ENCODE measurements at regions not wholly inside any gene's neighbourhood (a gene's known extent, or its start where the extent isn't known, plus 50 kb on each side); places are given as distances from the start of the nearest gene placed in this dataset.
"Not testable (repeated sequence)": the region's sequence is repeated elsewhere in the genome, so short reads cannot be mapped to it uniquely, and the experiment has no call there.

DNA sequence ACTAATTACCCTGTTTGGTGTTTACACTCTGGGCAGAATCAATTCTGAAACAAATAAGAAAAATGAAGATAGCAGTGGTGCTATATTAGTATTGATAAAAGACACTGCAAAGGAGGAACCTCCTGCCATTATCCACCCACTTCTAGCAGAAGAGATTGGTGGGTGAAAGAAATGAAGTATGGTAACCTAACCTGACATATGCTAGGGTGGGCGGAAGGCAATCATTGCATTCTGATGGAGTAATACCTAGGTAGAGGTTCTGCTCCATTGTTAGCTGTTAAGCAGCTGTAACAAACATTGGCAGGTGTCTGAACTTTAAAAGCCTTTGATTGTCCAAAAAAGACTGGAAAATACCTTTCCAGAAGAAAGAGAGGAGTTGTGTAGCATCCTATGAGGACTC is 95.9 kb downstream of the OTUD1 start:
- intact Hi-C loops (cut with DNase I): loop anchor here (5.0 kb wide), 1 partner anchor 222 kb away; no protein-coding TSS in a partner anchor
- DNase-seq: no peak
- no peaks in the 10 kb centered on the region for H3K36me3 ChIP-seq
- TF ChIP-seq, protein P1, sequence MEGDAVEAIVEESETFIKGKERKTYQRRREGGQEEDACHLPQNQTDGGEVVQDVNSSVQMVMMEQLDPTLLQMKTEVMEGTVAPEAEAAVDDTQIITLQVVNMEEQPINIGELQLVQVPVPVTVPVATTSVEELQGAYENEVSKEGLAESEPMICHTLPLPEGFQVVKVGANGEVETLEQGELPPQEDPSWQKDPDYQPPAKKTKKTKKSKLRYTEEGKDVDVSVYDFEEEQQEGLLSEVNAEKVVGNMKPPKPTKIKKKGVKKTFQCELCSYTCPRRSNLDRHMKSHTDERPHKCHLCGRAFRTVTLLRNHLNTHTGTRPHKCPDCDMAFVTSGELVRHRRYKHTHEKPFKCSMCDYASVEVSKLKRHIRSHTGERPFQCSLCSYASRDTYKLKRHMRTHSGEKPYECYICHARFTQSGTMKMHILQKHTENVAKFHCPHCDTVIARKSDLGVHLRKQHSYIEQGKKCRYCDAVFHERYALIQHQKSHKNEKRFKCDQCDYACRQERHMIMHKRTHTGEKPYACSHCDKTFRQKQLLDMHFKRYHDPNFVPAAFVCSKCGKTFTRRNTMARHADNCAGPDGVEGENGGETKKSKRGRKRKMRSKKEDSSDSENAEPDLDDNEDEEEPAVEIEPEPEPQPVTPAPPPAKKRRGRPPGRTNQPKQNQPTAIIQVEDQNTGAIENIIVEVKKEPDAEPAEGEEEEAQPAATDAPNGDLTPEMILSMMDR (IDR thresholded peaks at IDR 0.05): no peak
- peaks cover 7% of the 10 kb centered on the region for H3K4me1 ChIP-seq
- H3K27ac ChIP-seq: no peak overlapping the region
- H3K4me3 ChIP-seq: no peak overlapping the region
- ATAC-seq: no peak
- no peaks in the 10 kb centered on the region for H3K9me3 ChIP-seq
- no peaks in the 10 kb centered on the region for H3K27me3 ChIP-seq (ENCODE audit: low read depth)

DNA sequence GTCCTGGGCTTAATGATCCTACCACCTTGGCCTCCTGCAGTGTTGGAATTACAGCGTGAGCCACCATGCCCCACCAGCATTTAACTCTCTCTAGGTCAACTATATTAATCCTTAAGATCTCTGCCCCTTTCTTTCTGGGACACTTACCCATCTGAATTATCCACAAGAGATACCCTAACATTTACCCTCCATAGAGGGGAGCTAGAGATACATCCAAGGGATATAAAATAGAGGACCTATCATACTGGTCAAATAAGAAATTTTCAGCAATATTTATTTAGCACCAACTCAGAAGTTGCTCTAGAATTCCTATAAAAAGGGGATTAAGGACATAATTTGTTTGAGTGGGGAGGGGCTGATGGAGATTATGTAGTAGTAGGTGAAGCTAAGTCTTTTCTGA is 96.5 kb downstream of the OTUD1 start:
- TF ChIP-seq, protein P1 (IDR thresholded peaks at IDR 0.05): no peak
- H3K27ac ChIP-seq: no peak overlapping the region
- no peak for DNase-seq
- ATAC-seq: no peak
- no peaks in the 10 kb centered on the region for H3K9me3 ChIP-seq
- no peak overlapping the region for H3K4me3 ChIP-seq
- no peaks in the 10 kb centered on the region for H3K27me3 ChIP-seq (ENCODE audit: low read depth)
- H3K36me3 ChIP-seq: no peaks in the 10 kb centered on the region
- intact Hi-C loops (cut with DNase I): no loop called here
- peaks cover 13% of the 10 kb centered on the region for H3K4me1 ChIP-seq

DNA sequence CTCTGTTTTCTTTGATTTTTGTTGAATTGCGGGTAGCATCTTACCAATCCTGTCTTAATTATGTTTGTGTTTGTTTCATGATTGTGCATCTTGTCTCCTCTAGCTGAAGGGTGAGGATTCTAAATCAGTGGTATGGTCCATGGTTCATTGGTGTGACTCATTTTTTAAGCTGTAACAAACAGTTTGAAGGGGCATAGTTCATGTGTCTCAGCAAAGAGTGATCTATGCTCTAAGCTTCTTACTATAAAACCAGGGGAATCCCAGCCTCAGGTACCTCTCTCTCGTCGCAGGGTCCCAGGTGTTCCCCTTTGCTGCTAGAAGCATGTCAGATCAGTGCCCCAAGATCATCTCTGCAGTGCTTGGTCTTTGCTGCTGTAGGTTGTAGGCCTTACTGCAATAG is 100.1 kb downstream of the OTUD1 start:
- intact Hi-C loops (cut with DNase I): no loop called here
- ATAC-seq: no peak
- H3K36me3 ChIP-seq: no peaks in the 10 kb centered on the region

DNA sequence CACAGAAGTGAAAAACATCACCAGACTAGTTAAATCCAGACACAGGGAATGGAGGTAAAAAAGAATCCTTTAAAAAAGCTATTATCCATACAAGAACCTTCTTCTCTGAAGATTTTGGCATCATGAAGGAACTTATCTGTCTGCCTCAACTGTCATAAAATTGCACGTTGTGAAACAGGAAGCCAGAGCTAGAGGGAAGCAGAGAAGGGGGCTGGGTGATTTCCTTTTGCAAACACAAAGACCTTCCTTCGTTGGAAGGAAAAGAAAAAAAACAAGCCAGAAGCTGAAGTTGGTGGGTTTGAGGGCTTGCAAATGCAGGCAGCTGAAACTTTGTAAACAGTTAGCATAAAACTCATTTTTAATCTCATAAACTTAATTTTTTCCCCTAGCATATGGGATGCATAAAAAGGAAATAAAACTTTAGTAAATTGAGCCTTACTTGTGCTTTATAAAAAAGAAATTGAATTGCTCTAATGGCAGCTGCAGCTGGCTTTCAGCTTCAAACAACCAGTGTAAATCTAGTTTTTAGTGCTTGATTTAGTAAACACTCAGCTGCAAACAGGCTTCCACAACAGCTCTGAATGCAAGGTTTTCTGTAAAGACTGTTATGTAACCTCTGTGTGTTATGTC is 101.6 kb downstream of the OTUD1 start:
- TF ChIP-seq, protein P1 (IDR thresholded peaks at IDR 0.05): no peak
- Histone ChIP-seq H3K36me3 (no peaks in the 10 kb centered on the region), H3K27me3 (ENCODE audit: low read depth) (no peaks in the 10 kb centered on the region), H3K4me1 (peaks cover 22% of the 10 kb centered on the region), H3K9me3 (no peaks in the 10 kb centered on the region), H3K4me3 (no peak overlapping the region), H3K27ac (no peak overlapping the region)
- intact Hi-C loops (cut with DNase I): no loop called here
- no peak for DNase-seq
- ATAC-seq: no peak

More for the DNA sequence above, 100.1 kb downstream of the OTUD1 start:
- no peak for DNase-seq
- H3K27ac ChIP-seq: no peak overlapping the region
- TF ChIP-seq, protein P1 (IDR thresholded peaks at IDR 0.05): no peak
- H3K9me3 ChIP-seq: no peaks in the 10 kb centered on the region
- no peak overlapping the region for H3K4me3 ChIP-seq
- H3K4me1 ChIP-seq: peaks cover 22% of the 10 kb centered on the region
- H3K27me3 ChIP-seq (ENCODE audit: low read depth): no peaks in the 10 kb centered on the region

DNA sequence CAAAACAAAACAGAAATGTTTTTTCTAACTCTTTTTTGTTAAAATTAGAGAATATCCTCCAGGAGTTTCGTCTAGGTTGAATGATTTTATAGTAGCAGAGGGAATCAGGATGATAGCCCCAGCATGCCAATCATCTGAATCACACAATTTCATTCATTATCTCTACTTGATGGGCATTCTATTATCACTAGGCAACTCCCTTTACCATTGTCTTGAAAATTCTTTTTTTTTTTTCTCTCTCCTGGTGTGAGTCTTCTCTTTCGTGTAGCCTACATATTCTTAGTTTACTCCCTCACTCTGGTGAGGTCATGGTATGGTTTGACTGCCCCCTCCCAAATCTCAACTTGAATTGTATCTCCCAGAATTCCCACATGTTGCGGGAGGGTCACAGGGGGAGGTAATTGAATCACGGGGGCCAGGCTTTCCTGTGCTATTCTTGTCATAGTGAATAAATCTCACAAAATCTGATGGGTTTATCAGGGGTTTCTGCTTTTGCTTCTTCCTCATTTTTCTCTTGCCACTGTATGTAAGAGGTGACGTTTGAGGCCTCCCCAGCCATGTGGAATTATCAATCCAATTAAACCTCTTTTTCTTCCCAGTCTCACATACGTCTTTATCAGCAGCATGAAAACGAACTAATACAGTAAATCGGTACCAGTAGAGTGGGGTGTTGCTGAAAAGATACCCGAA is 105.0 kb downstream of the OTUD1 start:
- H3K27me3 ChIP-seq (ENCODE audit: low read depth): no peaks in the 10 kb centered on the region
- peaks cover 22% of the 10 kb centered on the region for H3K4me1 ChIP-seq
- intact Hi-C loops (cut with DNase I): no loop called here
- ATAC-seq: no peak
- H3K36me3 ChIP-seq: no peaks in the 10 kb centered on the region
- no peak for DNase-seq
- H3K27ac ChIP-seq: no peak overlapping the region
- H3K4me3 ChIP-seq: no peak overlapping the region
- TF ChIP-seq, protein P1 (IDR thresholded peaks at IDR 0.05): no peak
- no peaks in the 10 kb centered on the region for H3K9me3 ChIP-seq

DNA sequence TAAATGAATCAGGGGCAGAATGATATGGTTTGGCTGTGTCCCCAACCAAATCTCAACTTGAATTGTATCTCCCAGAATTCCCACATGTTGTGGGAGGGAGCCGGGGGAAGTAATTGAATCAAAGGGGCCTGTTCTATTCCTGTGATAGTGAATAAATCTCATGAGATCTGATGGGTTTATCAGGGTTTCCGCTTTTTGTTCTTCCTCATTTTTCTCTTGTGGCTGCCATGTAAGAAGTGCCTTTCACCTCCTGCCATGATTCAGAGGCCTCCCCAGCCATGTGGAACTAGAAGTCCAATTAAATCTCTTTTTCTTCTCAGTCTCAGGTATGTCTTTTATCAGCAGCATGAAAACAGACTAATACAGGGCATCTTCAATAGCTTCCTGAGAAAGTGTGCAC is 107.0 kb downstream of the OTUD1 start:
- ATAC-seq; H3K4me1 ChIP-seq; H3K4me3 ChIP-seq; H3K27ac ChIP-seq; H3K36me3 ChIP-seq; H3K9me3 ChIP-seq; DNase-seq; H3K27me3 ChIP-seq (ENCODE audit: low read depth); intact Hi-C loops (cut with DNase I): not testable (repeated sequence)

Data from lower lobe of right lung (tissue), 2 donors.